ENCODE measurements at regions not wholly inside any gene's neighbourhood (a gene's known extent, or its start where the extent isn't known, plus 50 kb on each side); places are given as distances from the start of the nearest gene placed in this dataset.

GRCh38 chr6:10316373-10316721, 98.5 kb downstream of the TFAP2A start:
- TF ChIP-seq ZNF720 (CRISPR knock-in tag; IDR thresholded peaks at IDR 0.05) (no peak), ARID2 (CRISPR knock-in tag; IDR thresholded peaks at IDR 0.05; ENCODE audit: borderline replicate concordance) (no peak), ZNF570 (CRISPR knock-in tag; IDR thresholded peaks at IDR 0.05; ENCODE audit: borderline replicate concordance) (no peak), NFATC3 (CRISPR knock-in tag; IDR thresholded peaks at IDR 0.05) (no peak), CTCF (CRISPR knock-in tag; IDR thresholded peaks at IDR 0.05) (no peak), ZFP37 (CRISPR knock-in tag; IDR thresholded peaks at IDR 0.05; ENCODE audit: borderline replicate concordance) (no peak), CREM (IDR thresholded peaks at IDR 0.05) (no peak), CREM (CRISPR knock-in tag; IDR thresholded peaks at IDR 0.05) (no peak), CEBPG (CRISPR knock-in tag; IDR thresholded peaks at IDR 0.05) (no peak), ZNF460 (CRISPR knock-in tag; IDR thresholded peaks at IDR 0.05; ENCODE audit: borderline replicate concordance) (no peak)

Measured in HepG2 (cell line).